Astrocyte of the cerebellum (primary cell): ENCODE measurements at regions not wholly inside any gene's neighbourhood (a gene's known extent, or its start where the extent isn't known, plus 50 kb on each side); places are given as distances from the start of the nearest gene placed in this dataset.
"Not testable (repeated sequence)": the region's sequence is repeated elsewhere in the genome, so short reads cannot be mapped to it uniquely, and the experiment has no call there.

ENCODE experiments used
- DNase-seq: peaks from one replicate; pipeline ENCODE4 v3.0.0-alpha.2; 2011; ENCODE audit warnings: low read depth
- H3K4me3 ChIP-seq: 2 replicates; pipeline ENCODE4 v1.5.1; 2011; ENCODE audit warnings: mild to moderate bottlenecking, low read depth, low read length, moderate library complexity
- CTCF ChIP-seq: IDR thresholded peaks from 2 replicates; pipeline ENCODE4 v1.5.1; 2012; ENCODE audit warnings: low read length, low read depth, moderate library complexity, mild to moderate bottlenecking; ENCODE audit errors: missing control alignments
- in situ Hi-C: cut with HindIII; loops from 2 replicates; pipeline ENCODE4 v1.10.0; 2017; ENCODE audit warnings: low sequenced_read_pairs

GRCh38 chr10:93127642-93128215 is 54.0 kb downstream of the CYP26A1 start:
- in situ Hi-C loops, DNase-seq: not testable (repeated sequence)

GRCh38 chr10:93131986-93132385 is 58.3 kb downstream of the CYP26A1 start:
- no peak overlapping the region for H3K4me3 ChIP-seq
- no peak for DNase-seq
- TF ChIP-seq CTCF, result no peak
- in situ Hi-C loops, result no loop called here

More at GRCh38 chr10:93127642-93128215, 54.0 kb downstream of the CYP26A1 start:
- H3K4me3 ChIP-seq, result not testable (repeated sequence)

GRCh38 chr10:93138113-93138870 is 64.6 kb downstream of the CYP26A1 start:
- no peak for TF ChIP-seq CTCF
- in situ Hi-C loops, result no loop called here
- no peak for DNase-seq
- no peak overlapping the region for H3K4me3 ChIP-seq

GRCh38 chr10:93139059-93139655 is 65.5 kb downstream of the CYP26A1 start:
- in situ Hi-C loops, result no loop called here
- H3K4me3 ChIP-seq, result no peak overlapping the region
- DNase-seq, result no peak
- TF ChIP-seq CTCF, result no peak

- no peak overlapping the region for H3K4me3 ChIP-seq
- TF ChIP-seq CTCF, result no peak
- in situ Hi-C loops, result no loop called here
- DNase-seq, result no peak
Observed at GRCh38 chr10:93142534-93142933, 68.8 kb downstream of the CYP26A1 start.

- in situ Hi-C loops, result no loop called here
- DNase-seq, result no peak
- H3K4me3 ChIP-seq, result no peak overlapping the region
- TF ChIP-seq CTCF, result no peak
Observed at GRCh38 chr10:93143281-93143680, 69.6 kb downstream of the CYP26A1 start.

GRCh38 chr10:93146336-93146735 is 72.6 kb downstream of the CYP26A1 start:
- no peak overlapping the region for H3K4me3 ChIP-seq
- no peak for TF ChIP-seq CTCF
- no peak for DNase-seq
- in situ Hi-C loops, result no loop called here
